Activated T-cell treated with anti-CD3 and anti-CD28 coated beads for 48 hours (primary cell): ENCODE measurements at regions not wholly inside any gene's neighbourhood (a gene's known extent, or its start where the extent isn't known, plus 50 kb on each side); places are given as distances from the start of the nearest gene placed in this dataset.

Source experiments
- DNase-seq: peaks from one replicate; pipeline ENCODE4 v3.0.0-alpha.2; 2020; ENCODE audit warnings: low read depth

GRCh38 chr2:219957820-219958219 is 330.4 kb downstream of the SLC4A3 start:
- DNase-seq, result no peak

- DNase-seq, result no peak
Measured at GRCh38 chr2:219958941-219959340, 331.5 kb downstream of the SLC4A3 start.

DNA sequence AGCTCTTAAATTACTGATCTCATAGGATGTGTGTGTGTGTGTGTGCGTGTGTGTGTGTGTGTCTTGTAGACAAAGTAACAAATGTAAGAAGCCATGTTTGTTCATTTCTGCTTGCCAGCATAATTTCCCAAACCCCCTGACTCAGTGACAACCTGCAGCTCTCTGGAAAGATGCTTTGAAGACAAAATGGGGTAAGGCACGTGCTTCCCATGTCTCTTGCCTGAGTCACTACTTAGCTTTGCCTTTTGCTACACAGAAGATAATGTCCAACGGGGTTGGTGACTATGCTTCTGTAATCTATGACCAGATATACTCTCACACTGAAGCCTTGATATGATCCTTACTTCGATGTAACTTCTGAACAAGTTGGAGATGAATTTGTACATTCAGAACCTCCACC is 332.0 kb downstream of the SLC4A3 start:
- DNase-seq, result no peak

DNA sequence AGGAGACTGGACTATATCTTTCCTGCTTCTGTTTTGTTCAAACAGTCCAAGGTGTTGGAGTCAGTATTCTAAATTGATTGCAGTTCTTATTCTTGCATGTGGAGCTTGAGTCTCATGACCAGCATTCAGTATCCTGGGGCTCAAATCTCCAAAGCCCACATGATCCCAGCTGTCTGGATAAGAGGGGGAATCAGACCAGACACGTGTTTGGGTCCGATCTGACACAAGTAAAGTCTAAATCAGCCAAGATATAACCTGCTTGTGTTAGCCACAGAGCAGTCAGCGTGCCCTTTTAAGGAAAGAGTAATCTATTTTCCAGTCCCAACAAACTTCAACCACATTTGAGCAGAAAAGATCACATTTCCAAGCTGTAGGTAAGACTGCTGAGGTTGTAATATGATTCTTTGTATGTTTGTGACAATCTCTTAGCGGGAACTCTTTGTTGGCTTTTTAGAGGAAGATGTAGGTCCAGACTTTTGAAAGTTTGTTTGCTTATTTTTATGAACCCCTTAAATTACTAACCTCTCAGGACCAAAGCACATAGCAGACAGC is 334.6 kb downstream of the SLC4A3 start:
- no peak for DNase-seq

DNA sequence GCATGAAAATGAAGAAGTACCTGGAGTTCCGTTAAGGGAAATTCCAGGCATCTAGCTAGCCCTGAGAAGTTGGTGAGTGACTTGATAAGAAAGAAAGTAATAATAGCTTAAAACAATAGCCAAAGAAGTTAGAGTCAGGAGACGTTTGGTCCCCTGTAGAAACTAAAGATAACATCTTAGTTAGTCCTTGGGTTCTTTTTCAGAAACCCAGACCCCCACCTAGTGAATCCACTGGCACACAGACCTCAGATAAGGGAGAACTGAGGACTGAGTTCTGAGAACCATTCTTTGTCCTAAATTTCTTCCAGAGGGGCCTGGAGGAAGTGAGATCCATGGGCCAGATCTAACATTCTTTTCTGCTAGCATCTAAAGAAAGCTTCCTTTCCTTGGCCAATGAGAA is 335.4 kb downstream of the SLC4A3 start:
- no peak for DNase-seq

DNA sequence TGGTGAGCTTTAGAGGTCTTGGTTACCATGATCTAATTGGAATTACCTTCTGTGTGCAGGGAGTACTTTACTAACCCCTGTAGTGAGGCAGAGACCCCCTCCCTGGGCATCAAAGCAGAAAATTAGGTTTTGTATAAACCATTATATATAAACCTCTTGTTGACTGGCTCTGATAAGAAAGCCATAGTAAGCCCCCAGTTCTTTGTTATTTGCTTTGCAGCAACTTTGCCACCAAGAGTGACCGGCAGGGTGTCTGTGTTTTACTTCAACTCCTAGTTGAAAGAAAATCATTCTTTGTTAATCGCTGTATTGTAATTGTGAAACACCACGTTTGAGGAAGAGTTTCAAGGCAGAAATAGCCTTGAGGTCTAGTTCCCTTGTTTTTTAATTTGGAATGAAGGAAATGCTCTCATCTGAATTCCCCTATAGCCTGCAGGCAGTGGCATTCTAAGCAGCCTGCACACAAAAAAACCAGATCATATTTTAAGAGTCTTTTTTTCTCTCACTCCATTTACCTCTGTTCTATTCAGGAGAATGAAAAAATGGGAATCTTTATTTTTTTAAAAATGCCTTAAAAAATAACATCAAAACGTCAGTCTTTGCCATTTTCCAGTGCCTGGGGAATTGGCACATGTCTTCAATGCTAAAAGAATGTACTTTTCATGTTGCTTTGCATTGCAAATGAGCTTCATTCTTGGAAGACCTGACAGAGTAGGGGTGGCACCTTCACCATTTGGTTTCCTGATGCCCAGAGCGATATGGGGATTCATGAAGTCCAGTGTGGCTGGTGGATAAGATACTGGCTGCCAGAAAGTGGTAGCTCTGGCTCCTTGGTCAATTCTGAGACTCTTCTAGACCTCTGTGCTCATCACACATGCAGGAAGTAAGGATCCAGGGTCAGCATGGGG is 338.1 kb downstream of the SLC4A3 start:
- DNase-seq, result no peak

DNA sequence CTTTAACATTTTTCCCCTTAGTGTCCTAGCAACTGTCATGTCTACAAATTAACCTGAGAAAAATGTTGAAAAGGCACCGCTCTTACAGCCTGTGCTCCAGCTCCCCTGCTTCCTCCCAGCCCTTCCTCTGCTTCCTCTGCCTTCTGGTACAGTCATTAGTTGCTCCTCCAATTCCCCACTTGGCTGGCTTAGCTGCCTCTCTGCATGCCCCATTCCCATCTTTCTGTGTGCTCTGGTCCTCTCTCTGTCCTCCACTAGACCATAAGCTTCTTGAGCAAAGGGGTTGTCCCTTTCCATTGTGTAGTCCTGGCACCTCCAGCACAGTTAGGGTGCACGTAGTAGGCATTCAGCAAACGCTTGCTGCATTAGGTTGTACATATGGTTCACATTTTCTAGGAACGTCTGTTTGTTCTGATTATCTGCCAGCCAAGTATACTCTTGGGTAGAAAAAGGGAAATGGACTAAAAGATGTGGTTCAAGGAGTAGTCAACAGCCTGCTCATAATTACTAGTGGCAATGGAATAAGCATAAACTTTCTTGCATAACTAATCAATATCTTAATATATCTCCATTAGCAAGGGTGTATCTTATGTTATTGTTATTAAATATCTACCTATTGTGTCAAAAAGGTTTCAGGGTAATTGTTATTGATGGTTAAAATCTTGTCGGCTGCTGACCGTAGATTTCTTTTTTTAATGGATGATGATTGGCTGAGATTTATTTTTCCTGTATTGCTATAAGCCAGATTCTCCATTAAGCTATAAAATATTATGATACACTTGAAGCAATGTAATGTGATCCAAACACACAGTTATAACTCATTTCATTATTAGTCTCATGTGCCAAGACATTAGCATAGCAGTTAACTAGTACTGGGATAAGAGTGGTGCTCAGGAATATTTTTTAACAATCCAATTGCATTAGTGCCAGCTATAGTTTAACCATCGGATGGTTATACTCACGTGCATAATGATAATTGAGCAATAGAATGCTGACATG is 340.1 kb downstream of the SLC4A3 start:
- no peak for DNase-seq

- no peak for DNase-seq
Measured at GRCh38 chr2:219968685-219969345, 341.4 kb downstream of the SLC4A3 start.

- DNase-seq, result no peak
Measured at GRCh38 chr2:219969508-219969907, 342.1 kb downstream of the SLC4A3 start.

DNA sequence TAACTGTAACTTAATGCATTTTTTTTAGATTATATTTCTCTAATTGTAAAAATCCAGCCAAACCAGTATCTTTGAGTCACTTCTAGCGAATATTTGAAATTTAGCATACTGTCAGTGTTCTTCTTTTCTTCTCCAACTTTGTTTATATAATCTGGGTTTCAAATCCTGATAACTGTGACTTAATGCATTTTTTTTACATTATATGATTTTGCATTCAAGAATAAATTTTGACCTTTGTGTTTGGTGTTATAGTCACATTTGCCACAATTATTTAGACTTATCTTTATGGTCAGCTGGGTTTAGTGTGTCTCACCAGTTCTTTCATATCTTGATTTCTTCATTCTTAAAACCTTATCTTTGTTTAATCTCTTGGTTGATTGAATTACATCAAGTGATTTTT is 345.7 kb downstream of the SLC4A3 start:
- DNase-seq, result no peak

DNA sequence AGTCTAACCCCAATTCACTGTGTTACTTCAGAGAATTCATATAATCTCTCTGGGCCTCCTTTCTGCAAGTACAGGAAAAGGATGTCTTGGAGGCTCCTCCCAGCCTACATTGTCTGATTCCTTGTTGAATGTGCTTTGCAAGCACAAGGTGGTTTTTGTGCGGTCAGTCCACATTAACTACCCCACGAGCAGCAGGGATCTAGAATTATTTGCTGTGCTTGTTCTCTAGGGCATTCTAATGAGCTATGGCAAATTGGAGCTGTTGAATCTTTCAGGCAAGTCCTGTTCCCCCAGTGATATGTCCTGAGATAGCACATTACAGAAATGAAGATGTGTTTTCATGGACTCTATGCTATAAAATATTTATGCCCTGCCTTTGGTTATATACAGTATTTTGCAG is 349.4 kb downstream of the SLC4A3 start:
- no peak for DNase-seq

- no peak for DNase-seq
Measured at GRCh38 chr2:219980638-219981037, 353.2 kb downstream of the SLC4A3 start.

DNA sequence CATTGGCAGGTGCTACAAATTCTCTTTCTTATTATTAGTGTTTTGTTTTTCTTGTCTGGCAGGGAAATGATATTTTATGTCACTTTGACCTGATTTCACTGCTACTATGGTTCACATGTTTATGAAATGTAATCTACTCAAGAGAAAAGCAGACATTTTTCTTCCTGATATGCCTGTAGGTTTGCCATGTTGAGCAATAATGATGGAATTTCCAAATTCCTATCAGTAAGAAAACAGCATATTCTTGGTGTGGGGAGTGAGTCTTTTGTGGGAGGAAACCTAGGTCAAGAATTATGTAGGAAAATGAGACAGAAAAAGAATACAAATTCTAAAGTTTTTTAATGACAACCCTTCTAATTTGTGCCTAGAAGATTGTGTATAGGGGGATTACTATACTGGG is 356.4 kb downstream of the SLC4A3 start:
- DNase-seq, result no peak

- no peak for DNase-seq
Measured at GRCh38 chr2:219985017-219985416, 357.6 kb downstream of the SLC4A3 start.

DNA sequence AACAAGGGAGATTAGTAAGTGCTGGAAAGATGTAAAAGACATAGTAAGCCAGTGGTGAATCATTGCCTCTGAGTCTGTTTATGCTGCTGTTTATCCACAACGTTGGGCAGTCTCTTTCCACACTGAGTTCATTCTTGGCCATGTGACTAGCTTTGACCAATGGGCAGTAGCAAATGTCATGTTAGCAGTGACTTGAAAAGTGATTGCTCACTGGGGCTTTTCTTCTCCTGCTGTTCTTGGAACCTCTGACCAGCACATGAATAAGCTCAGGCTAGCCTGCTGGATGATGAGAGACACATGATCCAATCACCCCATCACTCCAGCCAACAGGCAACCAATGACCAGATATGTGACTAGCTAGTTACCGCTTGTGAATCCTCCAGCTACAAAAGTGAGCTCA is 360.4 kb downstream of the SLC4A3 start:
- no peak for DNase-seq

DNA sequence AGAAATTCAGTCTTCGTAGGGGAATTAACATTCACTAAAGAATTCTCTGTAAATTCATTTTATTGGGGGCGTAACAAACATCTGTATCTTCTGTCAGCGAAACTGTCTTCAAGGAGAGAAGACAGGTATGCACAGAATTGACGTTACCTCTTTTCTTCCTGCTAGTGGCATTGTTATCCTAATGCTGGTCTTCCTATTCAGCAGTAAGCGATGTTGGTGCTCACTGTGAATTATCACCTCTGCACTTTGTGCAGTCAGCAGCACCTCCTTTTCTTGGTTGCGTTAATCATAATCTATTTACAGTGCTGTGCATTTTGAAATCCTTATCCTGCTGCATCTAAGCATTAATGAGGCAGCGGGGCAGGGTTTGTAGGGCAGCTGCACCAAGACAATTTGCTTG is 362.3 kb downstream of the SLC4A3 start:
- no peak for DNase-seq

DNA sequence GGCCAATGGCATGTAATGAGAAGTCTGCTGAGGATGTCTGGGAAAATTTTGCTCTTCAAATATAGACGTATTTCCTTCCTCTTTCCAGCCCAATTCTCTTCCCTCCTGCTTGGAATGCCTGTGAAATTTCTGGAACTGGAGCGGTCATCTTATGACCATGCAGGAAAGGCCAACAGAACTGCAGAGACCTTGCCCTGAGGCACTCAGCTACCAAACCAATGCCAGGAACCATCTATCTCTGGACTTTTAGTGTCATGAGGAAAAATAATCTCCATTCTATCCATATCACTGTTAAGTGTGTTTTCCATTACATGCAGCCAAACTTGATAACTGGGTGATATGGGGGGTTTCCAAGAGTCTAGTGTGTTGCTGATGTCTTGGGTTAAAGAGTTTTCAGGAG is 363.7 kb downstream of the SLC4A3 start:
- DNase-seq, result no peak

DNA sequence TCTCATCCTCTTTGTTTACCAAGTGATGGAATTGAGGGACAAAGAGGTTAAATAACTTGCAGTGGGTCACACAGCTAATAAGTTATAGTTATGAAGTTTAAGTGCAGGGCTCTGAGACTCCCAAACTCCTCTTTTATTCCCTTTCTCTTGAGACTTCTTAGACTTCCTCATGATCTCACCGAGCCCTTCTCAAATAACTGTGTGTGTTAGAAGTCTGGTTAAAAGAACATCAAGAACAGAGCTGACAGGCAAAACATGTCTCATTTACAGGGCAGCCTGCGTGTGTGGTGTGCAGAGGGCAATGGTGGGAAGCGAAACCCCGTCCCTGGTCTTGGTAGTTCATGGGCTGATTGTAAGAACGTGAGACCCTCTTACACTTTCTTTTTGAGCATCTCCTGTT is 368.0 kb downstream of the SLC4A3 start:
- DNase-seq, result no peak

DNA sequence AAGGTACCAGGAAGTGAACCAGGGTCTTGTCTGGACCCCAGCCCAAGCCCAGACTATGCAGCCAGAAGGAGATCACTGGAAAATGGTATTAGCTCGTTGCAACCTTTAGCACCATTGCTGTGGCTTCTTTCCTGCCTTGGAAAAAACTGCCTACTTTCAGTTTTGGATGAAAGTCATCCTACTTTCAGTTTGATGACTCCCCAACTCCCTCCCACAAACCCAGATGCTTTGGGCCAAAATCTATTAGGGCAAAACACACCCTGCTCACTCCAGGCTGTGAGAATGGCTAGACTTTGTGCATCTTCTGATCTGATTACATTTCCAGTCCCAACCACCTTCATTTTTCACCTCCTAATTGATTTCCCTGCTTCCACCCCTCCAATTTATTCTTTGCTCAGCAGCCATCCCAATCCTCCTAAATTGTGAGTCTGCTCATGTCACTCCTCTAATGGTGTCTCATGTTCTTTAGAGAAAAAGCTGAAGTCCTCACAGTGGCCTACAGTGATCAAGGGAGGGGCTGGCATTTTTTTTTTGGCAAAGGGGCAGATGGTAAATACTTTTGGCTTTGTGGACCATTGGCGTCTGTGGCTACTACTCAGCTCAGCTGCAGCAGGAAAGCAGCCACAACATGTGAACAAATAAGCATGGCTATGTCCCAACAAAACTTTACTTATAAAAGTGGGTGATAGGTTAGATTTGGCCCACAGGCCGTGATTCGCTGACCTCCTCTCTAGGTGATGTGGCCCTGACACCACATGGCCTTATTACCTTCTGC is 368.7 kb downstream of the SLC4A3 start:
- no peak for DNase-seq

GRCh38 chr2:219997341-219997851 is 370.0 kb downstream of the SLC4A3 start:
- no peak for DNase-seq

DNA sequence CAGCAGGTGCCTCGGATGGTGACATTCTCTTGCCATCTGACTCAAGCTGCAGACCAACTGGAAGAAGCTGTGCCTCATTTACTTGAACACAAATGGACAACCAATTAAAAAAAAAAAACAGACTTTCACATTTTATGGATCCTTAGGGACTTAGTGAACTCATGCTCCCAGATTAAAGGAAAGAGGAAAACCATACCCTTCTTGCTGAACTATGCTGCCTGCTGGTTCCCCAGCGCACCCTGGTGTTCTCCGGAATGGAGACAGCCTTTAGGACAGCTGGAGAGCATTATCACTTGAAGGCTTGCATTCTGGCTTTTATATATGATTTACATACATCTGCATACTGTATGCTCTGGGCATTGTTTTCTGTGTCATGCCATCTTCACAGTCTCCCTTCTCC is 370.7 kb downstream of the SLC4A3 start:
- DNase-seq, result no peak
